ENCODE measurements at regions not wholly inside any gene's neighbourhood (a gene's known extent, or its start where the extent isn't known, plus 50 kb on each side); places are given as distances from the start of the nearest gene placed in this dataset.

GRCh38 chr11:116215471-116216113 is 557.2 kb downstream of the BUD13 start:
- TF ChIP-seq CTCF (IDR thresholded peaks at IDR 0.05) (peak; percentile 30; the same call in 1 of the 2 replicates), ZFX (IDR thresholded peaks at IDR 0.05; ENCODE audit: borderline replicate concordance) (no peak)

Data from 22Rv1 (cell line).